ENCODE measurements at regions not wholly inside any gene's neighbourhood (a gene's known extent, or its start where the extent isn't known, plus 50 kb on each side); places are given as distances from the start of the nearest gene placed in this dataset.

DNA sequence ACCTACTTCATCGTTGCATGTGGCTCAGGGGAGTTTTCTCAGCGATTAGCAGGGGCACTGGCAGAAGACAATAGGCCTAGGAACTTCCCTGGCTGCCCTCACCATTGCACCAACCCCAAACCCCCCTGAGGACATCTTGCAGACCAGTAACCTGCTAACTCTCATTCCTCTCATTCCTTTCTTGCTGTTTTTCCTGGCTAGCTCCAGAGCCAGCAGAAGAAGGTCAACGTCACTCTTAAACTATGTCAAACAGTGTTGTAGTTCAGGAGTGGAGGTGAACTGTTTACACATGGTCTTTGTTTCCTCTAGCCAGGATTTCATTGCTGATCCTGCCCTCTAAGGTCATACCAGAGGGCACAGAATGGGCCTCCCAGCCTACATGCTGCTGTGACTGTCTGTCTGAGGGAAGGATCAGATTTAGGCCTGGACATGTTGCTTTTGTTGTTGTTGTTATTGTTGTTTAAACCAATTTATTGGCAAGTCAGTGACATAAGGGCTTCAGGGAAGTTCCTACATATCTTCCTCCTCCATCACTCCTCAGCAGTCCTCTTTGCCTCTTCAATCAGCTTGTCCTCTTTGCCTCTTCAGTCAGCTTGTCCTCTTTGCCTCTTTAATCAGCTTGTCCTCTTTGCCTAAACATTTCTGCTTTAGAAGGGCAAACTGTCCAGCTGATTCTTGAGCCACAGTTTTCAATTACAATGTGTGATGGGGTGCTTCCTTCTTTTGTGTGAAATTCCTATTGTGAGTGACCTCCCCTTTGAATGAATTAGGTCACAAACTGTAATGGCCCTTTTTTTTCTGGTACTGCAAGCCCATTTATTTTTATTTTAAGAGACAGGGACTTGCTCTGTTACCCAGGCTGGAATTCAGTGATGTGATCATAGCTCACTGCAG is 471.9 kb upstream of the TNP1 start (continued):
- TF ChIP-seq, protein P1, sequence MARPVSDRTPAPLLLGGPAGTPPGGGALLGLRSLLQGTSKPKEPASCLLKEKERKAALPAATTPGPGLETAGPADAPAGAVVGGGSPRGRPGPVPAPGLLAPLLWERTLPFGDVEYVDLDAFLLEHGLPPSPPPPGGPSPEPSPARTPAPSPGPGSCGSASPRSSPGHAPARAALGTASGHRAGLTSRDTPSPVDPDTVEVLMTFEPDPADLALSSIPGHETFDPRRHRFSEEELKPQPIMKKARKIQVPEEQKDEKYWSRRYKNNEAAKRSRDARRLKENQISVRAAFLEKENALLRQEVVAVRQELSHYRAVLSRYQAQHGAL (CRISPR knock-in tag; IDR thresholded peaks at IDR 0.05; ENCODE audit: not compliant biosample characterization): no peak
- TF ChIP-seq NR2F1 (CRISPR knock-in tag; IDR thresholded peaks at IDR 0.05): peak; percentile 84 to 95
- TF ChIP-seq ZNF724P (CRISPR knock-in tag; IDR thresholded peaks at IDR 0.05; ENCODE audit: borderline replicate concordance): no peak
- TF ChIP-seq ZNF615 (CRISPR knock-in tag; IDR thresholded peaks at IDR 0.05; ENCODE audit: borderline replicate concordance): no peak
- TF ChIP-seq CCDC6 (CRISPR knock-in tag; IDR thresholded peaks at IDR 0.05): no peak; the same call in 1 of the 2 replicates
- TF ChIP-seq ZBTB1 (CRISPR knock-in tag; IDR thresholded peaks at IDR 0.05; ENCODE audit: borderline replicate concordance): no peak
- TF ChIP-seq GFI1 (CRISPR knock-in tag; IDR thresholded peaks at IDR 0.05; ENCODE audit: borderline replicate concordance): peak; percentile 96
- TF ChIP-seq, protein P2, sequence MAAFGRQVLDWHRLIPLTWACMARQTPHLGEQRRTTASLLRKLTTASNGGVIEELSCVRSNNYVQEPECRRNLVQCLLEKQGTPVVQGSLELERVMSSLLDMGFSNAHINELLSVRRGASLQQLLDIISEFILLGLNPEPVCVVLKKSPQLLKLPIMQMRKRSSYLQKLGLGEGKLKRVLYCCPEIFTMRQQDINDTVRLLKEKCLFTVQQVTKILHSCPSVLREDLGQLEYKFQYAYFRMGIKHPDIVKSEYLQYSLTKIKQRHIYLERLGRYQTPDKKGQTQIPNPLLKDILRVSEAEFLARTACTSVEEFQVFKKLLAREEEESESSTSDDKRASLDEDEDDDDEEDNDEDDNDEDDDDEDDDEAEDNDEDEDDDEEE (CRISPR knock-in tag; IDR thresholded peaks at IDR 0.05): no peak
- peak; percentile 93 for TF ChIP-seq KDM6A (CRISPR knock-in tag; IDR thresholded peaks at IDR 0.05; ENCODE audit: low read depth)
- TF ChIP-seq EHMT2 (IDR thresholded peaks at IDR 0.05; ENCODE audit: borderline replicate concordance, low read depth, low read length): peak; percentile 63; the same call in 1 of the 2 replicates
- TF ChIP-seq ZNF10 (CRISPR knock-in tag; IDR thresholded peaks at IDR 0.05; ENCODE audit: borderline replicate concordance, low read depth): no peak
- TF ChIP-seq SP1 (IDR thresholded peaks at IDR 0.05): no peak
- no peak for TF ChIP-seq SP1 (CRISPR knock-in tag; IDR thresholded peaks at IDR 0.05)
- peak; percentile 34; the same call in 1 of the 2 replicates for TF ChIP-seq SMAD1 (CRISPR knock-in tag; IDR thresholded peaks at IDR 0.05; ENCODE audit: borderline replicate concordance, low read depth)
- TF ChIP-seq, protein P3, sequence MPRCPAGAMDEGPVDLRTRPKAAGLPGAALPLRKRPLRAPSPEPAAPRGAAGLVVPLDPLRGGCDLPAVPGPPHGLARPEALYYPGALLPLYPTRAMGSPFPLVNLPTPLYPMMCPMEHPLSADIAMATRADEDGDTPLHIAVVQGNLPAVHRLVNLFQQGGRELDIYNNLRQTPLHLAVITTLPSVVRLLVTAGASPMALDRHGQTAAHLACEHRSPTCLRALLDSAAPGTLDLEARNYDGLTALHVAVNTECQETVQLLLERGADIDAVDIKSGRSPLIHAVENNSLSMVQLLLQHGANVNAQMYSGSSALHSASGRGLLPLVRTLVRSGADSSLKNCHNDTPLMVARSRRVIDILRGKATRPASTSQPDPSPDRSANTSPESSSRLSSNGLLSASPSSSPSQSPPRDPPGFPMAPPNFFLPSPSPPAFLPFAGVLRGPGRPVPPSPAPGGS (CRISPR knock-in tag; IDR thresholded peaks at IDR 0.05): 0 out of 2 replicates have a peak, but pooled peaks have one; percentile 59
- TF ChIP-seq ZNF329 (CRISPR knock-in tag; IDR thresholded peaks at IDR 0.05; ENCODE audit: low read depth): no peak
- TF ChIP-seq, protein P4, sequence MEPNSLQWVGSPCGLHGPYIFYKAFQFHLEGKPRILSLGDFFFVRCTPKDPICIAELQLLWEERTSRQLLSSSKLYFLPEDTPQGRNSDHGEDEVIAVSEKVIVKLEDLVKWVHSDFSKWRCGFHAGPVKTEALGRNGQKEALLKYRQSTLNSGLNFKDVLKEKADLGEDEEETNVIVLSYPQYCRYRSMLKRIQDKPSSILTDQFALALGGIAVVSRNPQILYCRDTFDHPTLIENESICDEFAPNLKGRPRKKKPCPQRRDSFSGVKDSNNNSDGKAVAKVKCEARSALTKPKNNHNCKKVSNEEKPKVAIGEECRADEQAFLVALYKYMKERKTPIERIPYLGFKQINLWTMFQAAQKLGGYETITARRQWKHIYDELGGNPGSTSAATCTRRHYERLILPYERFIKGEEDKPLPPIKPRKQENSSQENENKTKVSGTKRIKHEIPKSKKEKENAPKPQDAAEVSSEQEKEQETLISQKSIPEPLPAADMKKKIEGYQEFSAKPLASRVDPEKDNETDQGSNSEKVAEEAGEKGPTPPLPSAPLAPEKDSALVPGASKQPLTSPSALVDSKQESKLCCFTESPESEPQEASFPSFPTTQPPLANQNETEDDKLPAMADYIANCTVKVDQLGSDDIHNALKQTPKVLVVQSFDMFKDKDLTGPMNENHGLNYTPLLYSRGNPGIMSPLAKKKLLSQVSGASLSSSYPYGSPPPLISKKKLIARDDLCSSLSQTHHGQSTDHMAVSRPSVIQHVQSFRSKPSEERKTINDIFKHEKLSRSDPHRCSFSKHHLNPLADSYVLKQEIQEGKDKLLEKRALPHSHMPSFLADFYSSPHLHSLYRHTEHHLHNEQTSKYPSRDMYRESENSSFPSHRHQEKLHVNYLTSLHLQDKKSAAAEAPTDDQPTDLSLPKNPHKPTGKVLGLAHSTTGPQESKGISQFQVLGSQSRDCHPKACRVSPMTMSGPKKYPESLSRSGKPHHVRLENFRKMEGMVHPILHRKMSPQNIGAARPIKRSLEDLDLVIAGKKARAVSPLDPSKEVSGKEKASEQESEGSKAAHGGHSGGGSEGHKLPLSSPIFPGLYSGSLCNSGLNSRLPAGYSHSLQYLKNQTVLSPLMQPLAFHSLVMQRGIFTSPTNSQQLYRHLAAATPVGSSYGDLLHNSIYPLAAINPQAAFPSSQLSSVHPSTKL (CRISPR knock-in tag; IDR thresholded peaks at IDR 0.05): peak; percentile 99
- no peak for TF ChIP-seq NAIF1 (CRISPR knock-in tag; IDR thresholded peaks at IDR 0.05; ENCODE audit: borderline replicate concordance)
- TF ChIP-seq YEATS4 (CRISPR knock-in tag; IDR thresholded peaks at IDR 0.05; ENCODE audit: borderline replicate concordance): no peak; the same call in 1 of the 2 replicates
- no peak for TF ChIP-seq RBM22 (optimal IDR thresholded peaks at IDR 0.05; ENCODE audit: low read length)
